Ovary (tissue), 3 donors: ENCODE measurements at regions not wholly inside any gene's neighbourhood (a gene's known extent, or its start where the extent isn't known, plus 50 kb on each side); places are given as distances from the start of the nearest gene placed in this dataset.

Source experiments
- CTCF ChIP-seq, 3 donors: fragments of 450-650 bp in 2 of 3; fragments of 200-600 bp in 1 of 3; IDR thresholded peaks; one replicate each; pipeline versions ENCODE4 v1.5.1 to v1.8.0; 2016 to 2022; ENCODE audit warnings: antibody characterized with exemption in 3 of 3, mild to moderate bottlenecking in 1 of 3
- EP300 ChIP-seq: sonication (generic); formaldehyde crosslinking; IDR thresholded peaks from one replicate; pipeline ENCODE4 v1.6.1; 2017; ENCODE audit warnings: antibody characterized with exemption
- POLR2A ChIP-seq: fragments of 450-650 bp; IDR thresholded peaks from one replicate; pipeline ENCODE4 v1.6.1; 2017; ENCODE audit warnings: antibody characterized with exemption, mild to moderate bottlenecking, moderate library complexity
- donor health status: DM: no; HTN: no; CAD: no.

DNA sequence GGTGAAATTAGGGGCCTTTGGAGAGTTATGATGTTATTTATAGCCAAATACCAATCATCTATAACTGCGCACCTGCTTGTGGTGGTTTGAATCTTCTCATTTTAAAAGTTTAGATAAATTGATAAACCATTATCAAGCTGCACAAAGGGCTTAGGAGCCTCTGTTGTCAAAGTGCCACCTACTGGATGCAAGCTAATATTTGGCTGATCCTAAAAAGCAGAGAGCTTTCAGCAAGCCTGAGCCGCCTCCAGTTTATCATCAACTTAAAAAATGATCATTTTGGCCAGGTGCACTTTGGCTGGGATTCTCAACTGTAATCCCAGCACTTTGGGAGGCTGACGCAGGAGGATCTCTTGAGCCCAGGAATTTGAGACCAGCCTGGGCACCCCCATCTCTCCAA, 58.5 kb upstream of the ATXN1 start:
- TF ChIP-seq CTCF (IDR thresholded peaks at IDR 0.05): no peak
- TF ChIP-seq EP300: no peak
- no peak for TF ChIP-seq POLR2A
